Activated CD8-positive, alpha-beta T cell treated with anti-CD3 and anti-CD28 coated beads for 36 hours (primary cell): ENCODE measurements at regions not wholly inside any gene's neighbourhood (a gene's known extent, or its start where the extent isn't known, plus 50 kb on each side); places are given as distances from the start of the nearest gene placed in this dataset.

Experiments used
- ATAC-seq: fragments of 200-7000 bp; cut with Tn5 transposase; one replicate; pipeline ENCODE4 v1.10.0; 2021; ENCODE audit warnings: mild to moderate bottlenecking, moderate library complexity
- CTCF ChIA-PET: fragments of 350-600 bp; sonication (Branson Sonifier 250); formaldehyde crosslinking; loops from one replicate; lab custom pipeline; 2021; ENCODE audit warnings: antibody characterized with exemption; lab: Charles Lee
- POLR2A ChIA-PET: fragments of 350-600 bp; sonication (Branson Sonifier 250); formaldehyde crosslinking; loops from one replicate; lab custom pipeline; 2021; ENCODE audit warnings: antibody characterized with exemption; lab: Charles Lee
- DNase-seq: peaks from one replicate; pipeline ENCODE4 v3.0.0-alpha.2; 2020
- H3K27ac Mint-ChIP-seq: one replicate; pipeline ENCODE4 v1.8.0; 2021; ENCODE audit warnings: mild to moderate bottlenecking, mixed read lengths
- H3K27me3 Mint-ChIP-seq: one replicate; pipeline ENCODE4 v1.8.0; 2021; ENCODE audit warnings: mixed read lengths
- H3K36me3 Mint-ChIP-seq: one replicate; pipeline ENCODE4 v1.8.0; 2021; ENCODE audit warnings: low read depth, mixed read lengths
- H3K4me1 Mint-ChIP-seq: one replicate; pipeline ENCODE4 v1.8.0; 2021; ENCODE audit warnings: low read depth, mixed read lengths
- H3K4me3 Mint-ChIP-seq: one replicate; pipeline ENCODE4 v1.8.0; 2021; ENCODE audit warnings: mild to moderate bottlenecking, moderate library complexity, mixed read lengths
- H3K9me3 Mint-ChIP-seq: one replicate; pipeline ENCODE4 v1.8.0; 2021; ENCODE audit warnings: mixed read lengths
- CTCF ChIP-seq: fragments of 200-600 bp; IDR thresholded peaks from one replicate; pipeline ENCODE4 v1.8.0; 2022; ENCODE audit warnings: antibody characterized with exemption, mild to moderate bottlenecking
- intact Hi-C: fragments of 100-400 bp; cut with micrococcal nuclease; formaldehyde crosslinking; loops from one replicate; pipeline ENCODE4 v1.10.0; 2022

DNA sequence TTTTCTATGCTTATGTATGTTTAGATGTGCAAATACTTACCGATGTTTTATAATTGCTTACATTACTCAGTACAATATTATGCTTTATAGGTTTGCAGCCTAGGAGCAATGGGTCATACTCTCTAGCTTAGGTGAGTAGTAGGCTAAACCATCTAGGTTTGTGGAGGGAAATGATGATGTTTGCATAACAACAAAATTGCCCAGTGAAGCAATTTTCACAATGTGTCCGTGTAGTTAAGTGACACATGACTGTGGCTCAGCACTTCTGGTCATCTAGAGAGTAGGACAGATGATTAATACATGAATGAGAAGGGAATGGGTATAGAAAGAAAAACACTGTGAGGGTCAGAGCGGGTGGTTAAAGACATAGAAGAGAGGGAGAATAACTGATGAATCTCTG is 2116.2 kb upstream of the PIK3C3 start:
- intact Hi-C loops: no loop called here
- no peak for ATAC-seq
- Mint-ChIP-seq H3K4me1 (no peaks in the 10 kb centered on the region), H3K27me3 (peaks cover 13% of the 10 kb centered on the region), H3K36me3 (no peaks in the 10 kb centered on the region), H3K27ac (no peak overlapping the region), H3K9me3 (peaks cover 2% of the 10 kb centered on the region), H3K4me3 (no peak overlapping the region)
- ChIA-PET POLR2A (no interaction called here), CTCF (no interaction called here)
- DNase-seq: no peak
- no peak for TF ChIP-seq CTCF

GRCh38 chr18:39835303-39836030 is 2119.6 kb upstream of the PIK3C3 start:
- CTCF ChIA-PET: no interaction called here
- DNase-seq: no peak
- no peaks in the 10 kb centered on the region for H3K4me1 Mint-ChIP-seq

DNA sequence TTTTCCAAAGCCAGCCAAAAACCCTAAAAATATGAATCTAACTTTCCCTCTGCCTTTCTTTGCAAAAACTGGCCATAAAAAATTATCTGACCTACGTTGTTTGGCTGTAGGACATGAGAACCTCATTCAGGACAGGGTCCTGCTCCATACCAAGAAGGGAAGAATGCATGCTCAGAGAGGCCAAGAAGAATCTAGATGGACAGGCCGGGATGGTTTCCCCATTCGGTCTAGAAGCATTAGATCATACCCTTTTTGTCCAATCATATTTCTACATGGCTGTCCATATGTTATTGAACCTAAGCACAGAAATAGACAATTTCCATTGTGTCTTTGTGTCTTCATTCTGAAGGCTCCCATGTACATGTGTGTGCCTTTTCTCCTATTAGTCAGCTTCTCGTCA is 2120.4 kb upstream of the PIK3C3 start:
- intact Hi-C loops: no loop called here
- POLR2A ChIA-PET: no interaction called here
- Mint-ChIP-seq H3K4me1 (no peaks in the 10 kb centered on the region), H3K36me3 (no peaks in the 10 kb centered on the region), H3K27ac (no peak overlapping the region), H3K9me3 (peaks cover 5% of the 10 kb centered on the region), H3K27me3 (no peaks in the 10 kb centered on the region), H3K4me3 (no peak overlapping the region)
- DNase-seq (no peak), ATAC-seq (no peak)
- no peak for TF ChIP-seq CTCF
- CTCF ChIA-PET: no interaction called here

More at GRCh38 chr18:39835303-39836030, 2119.6 kb upstream of the PIK3C3 start:
- intact Hi-C loops: no loop called here
- no peak overlapping the region for H3K4me3 Mint-ChIP-seq
- no peak for TF ChIP-seq CTCF
- no peaks in the 10 kb centered on the region for H3K36me3 Mint-ChIP-seq
- POLR2A ChIA-PET: no interaction called here
- peaks cover 5% of the 10 kb centered on the region for H3K9me3 Mint-ChIP-seq
- H3K27me3 Mint-ChIP-seq: peaks cover 2% of the 10 kb centered on the region
- H3K27ac Mint-ChIP-seq: no peak overlapping the region
- ATAC-seq: no peak

GRCh38 chr18:39825485-39826150 is 2129.4 kb upstream of the PIK3C3 start:
- no peaks in the 10 kb centered on the region for H3K36me3 Mint-ChIP-seq
- H3K4me3 Mint-ChIP-seq: no peak overlapping the region
- H3K27me3 Mint-ChIP-seq: no peaks in the 10 kb centered on the region
- intact Hi-C loops: no loop called here
- no peak for TF ChIP-seq CTCF
- DNase-seq (no peak), ATAC-seq (no peak)
- CTCF ChIA-PET: no interaction called here
- H3K9me3 Mint-ChIP-seq: peaks cover 2% of the 10 kb centered on the region
- no peaks in the 10 kb centered on the region for H3K4me1 Mint-ChIP-seq
- H3K27ac Mint-ChIP-seq: no peak overlapping the region
- POLR2A ChIA-PET: no interaction called here

GRCh38 chr18:39806525-39806924 is 2148.5 kb upstream of the PIK3C3 start:
- Mint-ChIP-seq H3K27me3 (no peaks in the 10 kb centered on the region), H3K4me1 (no peaks in the 10 kb centered on the region), H3K4me3 (no peak overlapping the region), H3K36me3 (no peaks in the 10 kb centered on the region), H3K27ac (no peak overlapping the region), H3K9me3 (peaks cover 15% of the 10 kb centered on the region)
- DNase-seq (no peak), ATAC-seq (no peak)
- TF ChIP-seq CTCF: no peak
- ChIA-PET POLR2A (no interaction called here), CTCF (no interaction called here)
- intact Hi-C loops: no loop called here
